ENCODE measurements at regions not wholly inside any gene's neighbourhood (a gene's known extent, or its start where the extent isn't known, plus 50 kb on each side); places are given as distances from the start of the nearest gene placed in this dataset.
A peak's percentile ranks its signal among the peaks of the same experiment; 100 is the strongest.

GRCh38 chr6:120378582-120379220 is 955.6 kb downstream of the TBC1D32 start:
- TF ChIP-seq ZNF292 (tag by site-specific recombination; IDR thresholded peaks at IDR 0.05; ENCODE audit: borderline replicate concordance, low read depth) (no peak), ZNF350 (tag by site-specific recombination; IDR thresholded peaks at IDR 0.05) (no peak), ZNF548 (tag by site-specific recombination; IDR thresholded peaks at IDR 0.05) (no peak), SALL2 (tag by site-specific recombination; IDR thresholded peaks at IDR 0.05; ENCODE audit: borderline replicate concordance) (no peak), ZNF610 (tag by site-specific recombination; IDR thresholded peaks at IDR 0.05; ENCODE audit: borderline replicate concordance) (no peak), ZBTB1 (tag by site-specific recombination; IDR thresholded peaks at IDR 0.05) (no peak), ZFP37 (tag by site-specific recombination; IDR thresholded peaks at IDR 0.05) (no peak)
- TF ChIP-seq, protein P1, sequence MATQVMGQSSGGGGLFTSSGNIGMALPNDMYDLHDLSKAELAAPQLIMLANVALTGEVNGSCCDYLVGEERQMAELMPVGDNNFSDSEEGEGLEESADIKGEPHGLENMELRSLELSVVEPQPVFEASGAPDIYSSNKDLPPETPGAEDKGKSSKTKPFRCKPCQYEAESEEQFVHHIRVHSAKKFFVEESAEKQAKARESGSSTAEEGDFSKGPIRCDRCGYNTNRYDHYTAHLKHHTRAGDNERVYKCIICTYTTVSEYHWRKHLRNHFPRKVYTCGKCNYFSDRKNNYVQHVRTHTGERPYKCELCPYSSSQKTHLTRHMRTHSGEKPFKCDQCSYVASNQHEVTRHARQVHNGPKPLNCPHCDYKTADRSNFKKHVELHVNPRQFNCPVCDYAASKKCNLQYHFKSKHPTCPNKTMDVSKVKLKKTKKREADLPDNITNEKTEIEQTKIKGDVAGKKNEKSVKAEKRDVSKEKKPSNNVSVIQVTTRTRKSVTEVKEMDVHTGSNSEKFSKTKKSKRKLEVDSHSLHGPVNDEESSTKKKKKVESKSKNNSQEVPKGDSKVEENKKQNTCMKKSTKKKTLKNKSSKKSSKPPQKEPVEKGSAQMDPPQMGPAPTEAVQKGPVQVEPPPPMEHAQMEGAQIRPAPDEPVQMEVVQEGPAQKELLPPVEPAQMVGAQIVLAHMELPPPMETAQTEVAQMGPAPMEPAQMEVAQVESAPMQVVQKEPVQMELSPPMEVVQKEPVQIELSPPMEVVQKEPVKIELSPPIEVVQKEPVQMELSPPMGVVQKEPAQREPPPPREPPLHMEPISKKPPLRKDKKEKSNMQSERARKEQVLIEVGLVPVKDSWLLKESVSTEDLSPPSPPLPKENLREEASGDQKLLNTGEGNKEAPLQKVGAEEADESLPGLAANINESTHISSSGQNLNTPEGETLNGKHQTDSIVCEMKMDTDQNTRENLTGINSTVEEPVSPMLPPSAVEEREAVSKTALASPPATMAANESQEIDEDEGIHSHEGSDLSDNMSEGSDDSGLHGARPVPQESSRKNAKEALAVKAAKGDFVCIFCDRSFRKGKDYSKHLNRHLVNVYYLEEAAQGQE (tag by site-specific recombination; IDR thresholded peaks at IDR 0.05) = no peak
- TF ChIP-seq, protein P2, sequence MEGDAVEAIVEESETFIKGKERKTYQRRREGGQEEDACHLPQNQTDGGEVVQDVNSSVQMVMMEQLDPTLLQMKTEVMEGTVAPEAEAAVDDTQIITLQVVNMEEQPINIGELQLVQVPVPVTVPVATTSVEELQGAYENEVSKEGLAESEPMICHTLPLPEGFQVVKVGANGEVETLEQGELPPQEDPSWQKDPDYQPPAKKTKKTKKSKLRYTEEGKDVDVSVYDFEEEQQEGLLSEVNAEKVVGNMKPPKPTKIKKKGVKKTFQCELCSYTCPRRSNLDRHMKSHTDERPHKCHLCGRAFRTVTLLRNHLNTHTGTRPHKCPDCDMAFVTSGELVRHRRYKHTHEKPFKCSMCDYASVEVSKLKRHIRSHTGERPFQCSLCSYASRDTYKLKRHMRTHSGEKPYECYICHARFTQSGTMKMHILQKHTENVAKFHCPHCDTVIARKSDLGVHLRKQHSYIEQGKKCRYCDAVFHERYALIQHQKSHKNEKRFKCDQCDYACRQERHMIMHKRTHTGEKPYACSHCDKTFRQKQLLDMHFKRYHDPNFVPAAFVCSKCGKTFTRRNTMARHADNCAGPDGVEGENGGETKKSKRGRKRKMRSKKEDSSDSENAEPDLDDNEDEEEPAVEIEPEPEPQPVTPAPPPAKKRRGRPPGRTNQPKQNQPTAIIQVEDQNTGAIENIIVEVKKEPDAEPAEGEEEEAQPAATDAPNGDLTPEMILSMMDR (tag by site-specific recombination; IDR thresholded peaks at IDR 0.05) = 0 out of 2 replicates have a peak, but pooled peaks have one; percentile 16

Measured in HEK293 (cell line).